MV-4-11 (cell line): ENCODE measurements at regions not wholly inside any gene's neighbourhood (a gene's known extent, or its start where the extent isn't known, plus 50 kb on each side); places are given as distances from the start of the nearest gene placed in this dataset.

Experiments used
- DNase-seq: peaks from one replicate; lab custom pipeline; 2025; lab: John Stamatoyannopoulos, UW

GRCh38 chr2:12795851-12796250 lies 79.1 kb downstream of the TRIB2 start:
- DNase-seq = no peak

DNA sequence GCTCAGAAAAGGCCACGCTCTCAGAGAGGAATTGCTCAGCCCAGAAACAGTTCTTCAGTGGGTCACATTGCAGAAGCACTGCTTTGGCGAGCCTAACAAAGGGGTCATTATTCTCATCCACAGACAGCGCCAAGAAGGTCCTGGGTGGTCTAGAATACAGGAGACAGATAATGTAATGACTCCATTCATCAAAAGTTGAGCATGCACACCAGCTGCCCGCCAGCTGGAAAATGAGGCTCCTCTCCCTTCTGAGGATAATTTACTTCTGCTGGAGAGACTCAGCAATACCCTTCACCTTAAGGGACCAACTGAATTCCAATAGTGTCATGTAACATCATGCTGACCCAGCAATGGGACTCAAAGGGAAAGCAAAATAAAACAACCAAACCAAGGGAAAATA lies 79.9 kb downstream of the TRIB2 start:
- no peak for DNase-seq

- peak; percentile 79 for DNase-seq
Observed at GRCh38 chr2:12797815-12798214, 81.1 kb downstream of the TRIB2 start.

DNA sequence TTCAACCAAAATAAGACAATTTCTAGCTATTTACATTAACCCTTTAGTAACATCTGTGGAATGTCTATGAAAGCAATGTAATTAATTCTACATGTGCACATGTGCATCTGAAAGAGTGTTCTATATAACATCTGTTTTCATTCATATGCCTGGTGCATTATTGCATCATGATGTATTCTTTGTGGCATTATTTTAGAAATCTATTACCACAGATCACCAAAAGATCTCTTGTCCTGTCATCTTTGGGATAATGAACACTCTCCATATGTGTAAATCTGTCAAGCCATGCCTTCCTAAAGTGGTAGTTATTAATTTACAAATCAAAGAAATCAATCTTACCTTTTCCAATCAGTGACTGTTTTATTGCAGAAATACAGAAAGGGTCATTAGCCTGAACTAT lies 86.9 kb downstream of the TRIB2 start:
- no peak for DNase-seq

DNA sequence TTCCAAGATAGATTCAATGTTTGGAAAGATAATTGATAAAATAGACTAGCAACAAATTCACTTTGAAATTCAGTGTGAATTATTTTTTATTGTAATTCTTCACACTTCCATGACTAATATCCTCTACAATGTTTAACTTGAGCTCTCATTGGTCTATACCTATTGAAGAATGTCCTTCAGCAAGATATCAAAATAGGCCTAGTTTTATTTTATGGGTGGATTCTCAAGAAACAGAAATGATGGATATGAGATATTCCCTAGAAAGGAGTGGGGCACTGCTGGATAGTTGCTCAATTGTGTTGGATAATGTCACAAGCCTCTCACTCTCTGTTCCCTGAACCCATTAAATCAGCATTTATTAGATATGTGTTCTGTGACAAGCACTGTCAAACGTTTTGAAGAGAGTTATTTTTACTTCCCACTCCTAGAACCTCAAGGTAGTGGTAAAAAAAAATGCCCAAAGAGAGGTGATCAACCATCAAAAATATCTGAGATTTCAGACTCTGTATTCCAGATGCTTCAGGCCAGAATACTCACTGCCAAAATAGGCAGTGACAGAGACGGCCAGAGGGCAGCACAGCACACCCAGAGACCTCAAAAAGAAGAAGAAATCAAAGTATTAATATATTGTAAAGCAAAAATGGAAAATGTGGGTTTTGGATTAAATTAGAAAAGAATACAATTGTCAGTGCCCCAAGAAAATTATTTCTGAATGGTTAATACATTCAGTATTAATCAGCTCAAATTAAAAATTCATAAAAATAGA lies 87.5 kb downstream of the TRIB2 start:
- no peak for DNase-seq

GRCh38 chr2:12805033-12805432 lies 88.3 kb downstream of the TRIB2 start:
- no peak for DNase-seq

DNA sequence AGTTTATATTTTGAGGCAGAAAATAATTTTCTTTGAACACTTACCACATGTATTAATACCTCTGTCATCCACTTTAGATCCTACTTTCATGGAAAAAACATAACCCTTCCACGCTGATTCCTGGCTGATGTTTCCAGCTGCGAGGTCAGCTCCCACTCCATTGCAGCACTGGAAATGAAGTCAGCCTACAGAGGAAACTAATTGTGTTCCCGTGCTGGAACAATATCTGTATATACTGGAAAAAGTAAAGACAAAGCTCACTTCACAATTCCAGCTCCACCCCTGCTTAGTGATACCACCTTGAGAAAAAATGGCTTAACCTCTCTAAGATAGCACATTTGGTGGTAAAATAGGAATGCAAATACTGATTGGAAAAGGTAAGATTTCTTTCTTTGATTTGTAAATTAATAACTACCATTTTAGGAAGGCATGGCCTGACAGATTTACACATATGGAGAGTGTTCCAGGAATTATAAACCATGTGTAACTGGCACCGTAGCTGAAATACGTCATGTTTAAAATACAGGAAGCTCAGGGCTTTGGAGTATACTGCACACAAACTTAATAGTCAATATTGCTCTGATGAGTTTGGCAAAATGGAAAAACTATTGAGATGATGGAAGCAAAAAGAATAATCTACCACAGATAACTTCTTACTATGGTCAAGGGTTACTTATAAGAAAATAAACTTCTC lies 90.0 kb downstream of the TRIB2 start:
- DNase-seq = no peak

- DNase-seq = no peak
Observed at GRCh38 chr2:12807907-12808810, 91.4 kb downstream of the TRIB2 start.

DNA sequence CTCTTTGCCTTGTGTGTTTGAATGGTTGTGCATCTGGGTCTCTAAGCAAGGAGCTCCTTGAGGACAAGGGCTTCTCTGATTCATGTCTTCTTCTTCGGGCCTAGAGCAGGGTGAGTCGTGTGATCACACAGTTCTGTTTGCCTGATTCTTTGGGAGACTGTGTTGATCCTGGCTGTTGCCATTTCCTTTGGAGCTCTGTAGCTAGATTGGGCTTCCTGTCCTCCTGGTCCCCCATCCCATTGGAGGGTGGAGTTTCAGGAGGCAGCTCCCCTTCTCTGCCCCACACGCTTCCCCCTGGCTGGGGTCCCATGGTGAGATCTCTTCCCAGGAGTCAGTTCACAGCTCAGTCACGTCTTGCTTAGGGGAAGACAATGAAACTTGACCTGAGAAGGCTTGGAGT lies 92.8 kb downstream of the TRIB2 start:
- no peak for DNase-seq

DNA sequence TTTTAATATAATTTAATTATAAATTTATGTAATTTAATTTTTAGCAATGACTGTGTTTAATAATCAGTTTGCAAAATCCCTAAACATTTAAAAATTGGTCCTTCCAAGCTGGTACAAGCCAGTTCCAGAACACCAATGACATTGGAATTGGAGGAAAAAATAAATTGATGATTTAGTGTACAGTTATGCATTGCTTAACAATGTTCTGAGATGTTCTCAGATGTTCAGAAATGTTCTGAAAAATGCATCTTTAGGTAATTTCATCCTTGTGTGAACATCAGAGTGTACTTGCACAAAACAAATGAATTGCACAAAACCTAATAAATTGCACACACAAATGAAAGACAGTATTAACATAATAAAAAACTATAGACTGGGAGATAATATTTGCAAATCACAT lies 95.2 kb downstream of the TRIB2 start:
- DNase-seq = no peak

GRCh38 chr2:12813166-12813565 lies 96.4 kb downstream of the TRIB2 start:
- no peak for DNase-seq

DNA sequence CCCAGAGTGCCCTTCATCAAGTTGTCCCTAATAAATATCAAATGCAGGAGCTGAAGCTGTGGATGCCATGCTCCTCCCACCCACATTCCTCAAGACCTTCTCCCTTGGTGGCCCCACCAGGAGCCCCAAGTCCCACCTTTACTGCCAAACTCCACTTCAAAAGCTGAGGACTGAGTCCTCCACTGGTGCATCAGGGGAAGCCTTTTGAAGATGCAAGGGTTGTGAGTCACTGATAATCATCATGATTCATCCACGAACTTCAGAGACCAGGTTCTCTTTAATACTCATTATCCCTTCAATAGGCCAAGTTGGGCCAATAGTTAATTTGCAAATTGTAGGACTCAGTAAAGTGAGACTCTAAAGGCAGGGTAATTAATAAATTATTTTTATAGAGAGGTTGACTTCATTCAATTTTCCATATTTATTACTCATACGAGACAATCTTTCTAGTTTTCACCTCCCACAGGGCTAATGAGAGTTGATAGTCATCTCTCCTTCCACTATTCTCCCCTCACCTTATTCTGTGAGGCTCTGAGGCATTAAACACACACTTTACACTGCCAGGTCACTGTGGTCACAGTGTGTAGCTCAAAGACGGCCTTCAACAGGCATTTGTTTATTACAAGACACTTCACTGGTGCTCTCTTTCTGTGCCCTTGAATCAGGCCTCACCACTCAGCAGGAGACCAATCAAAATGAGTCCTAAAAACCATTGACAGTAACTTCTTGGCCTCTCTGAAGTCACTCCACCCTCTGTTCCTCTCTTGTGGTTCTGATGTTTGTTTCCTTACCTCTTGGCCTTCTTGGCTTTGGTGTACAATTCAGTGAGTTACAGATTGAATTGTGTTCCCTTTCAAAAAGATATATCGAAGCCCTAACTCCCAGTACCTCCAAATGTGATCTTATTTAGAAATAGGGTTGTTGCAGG lies 99.9 kb downstream of the TRIB2 start:
- DNase-seq = no peak

DNA sequence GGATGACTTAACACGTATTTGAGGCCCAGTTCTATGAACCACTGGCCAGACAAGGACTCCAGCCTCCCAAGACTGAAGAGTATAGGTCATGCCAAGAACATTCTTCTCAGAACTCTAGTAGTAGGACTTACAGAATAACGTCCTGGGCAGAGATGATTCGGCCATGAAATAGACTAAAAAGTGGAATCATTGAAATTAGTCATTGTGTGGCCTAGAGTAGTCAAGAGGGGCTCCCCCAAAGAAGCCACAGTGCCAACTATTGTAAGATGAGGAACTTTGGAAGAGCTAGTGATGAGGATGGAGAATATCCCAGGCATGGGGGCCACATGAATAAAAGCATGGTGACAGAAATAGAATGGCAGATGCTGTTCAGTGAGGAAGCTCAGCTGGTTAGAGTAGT lies 101.1 kb downstream of the TRIB2 start:
- no peak for DNase-seq

GRCh38 chr2:12818416-12819102 lies 101.8 kb downstream of the TRIB2 start:
- DNase-seq = no peak

DNA sequence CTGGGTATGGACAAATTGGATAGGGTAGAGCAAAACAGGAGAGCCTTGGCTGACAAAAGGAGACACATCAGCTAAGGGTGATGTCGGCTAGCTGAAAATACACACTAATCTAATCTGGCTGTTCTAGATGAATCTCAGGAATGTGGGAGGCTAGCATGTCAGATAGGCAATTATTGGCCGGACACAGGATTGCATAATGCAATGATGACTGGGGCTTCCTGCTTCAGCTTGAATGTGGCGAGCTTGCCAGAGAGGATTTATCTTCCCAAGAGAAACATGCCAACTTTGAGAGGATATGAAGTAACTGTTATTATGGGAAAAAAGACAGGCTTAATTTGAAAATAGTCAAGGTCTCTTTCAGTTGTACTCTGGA lies 102.4 kb downstream of the TRIB2 start:
- peak; percentile 78 for DNase-seq

GRCh38 chr2:12819721-12820120 lies 103.0 kb downstream of the TRIB2 start:
- DNase-seq = peak; percentile 80

DNA sequence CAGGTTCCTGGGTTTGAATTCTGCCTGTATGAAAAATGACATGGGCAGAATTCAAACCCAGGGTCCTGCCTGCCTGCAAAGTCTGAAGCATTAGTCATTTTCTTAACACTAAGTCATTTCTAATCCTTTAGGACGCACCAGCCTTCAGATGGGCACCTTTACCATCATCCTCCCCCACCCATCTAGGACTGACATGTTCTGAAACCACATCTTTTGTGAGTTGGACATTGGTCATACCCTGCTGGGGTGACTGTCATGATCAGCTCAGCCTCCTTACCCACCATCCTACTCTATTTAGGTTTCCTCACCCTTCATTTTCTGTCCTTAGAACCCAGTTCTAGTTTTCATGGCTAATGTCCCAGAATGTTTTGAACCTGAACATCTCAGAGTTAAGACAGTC lies 104.9 kb downstream of the TRIB2 start:
- no peak for DNase-seq

GRCh38 chr2:12824351-12824777 lies 107.6 kb downstream of the TRIB2 start:
- no peak for DNase-seq

DNA sequence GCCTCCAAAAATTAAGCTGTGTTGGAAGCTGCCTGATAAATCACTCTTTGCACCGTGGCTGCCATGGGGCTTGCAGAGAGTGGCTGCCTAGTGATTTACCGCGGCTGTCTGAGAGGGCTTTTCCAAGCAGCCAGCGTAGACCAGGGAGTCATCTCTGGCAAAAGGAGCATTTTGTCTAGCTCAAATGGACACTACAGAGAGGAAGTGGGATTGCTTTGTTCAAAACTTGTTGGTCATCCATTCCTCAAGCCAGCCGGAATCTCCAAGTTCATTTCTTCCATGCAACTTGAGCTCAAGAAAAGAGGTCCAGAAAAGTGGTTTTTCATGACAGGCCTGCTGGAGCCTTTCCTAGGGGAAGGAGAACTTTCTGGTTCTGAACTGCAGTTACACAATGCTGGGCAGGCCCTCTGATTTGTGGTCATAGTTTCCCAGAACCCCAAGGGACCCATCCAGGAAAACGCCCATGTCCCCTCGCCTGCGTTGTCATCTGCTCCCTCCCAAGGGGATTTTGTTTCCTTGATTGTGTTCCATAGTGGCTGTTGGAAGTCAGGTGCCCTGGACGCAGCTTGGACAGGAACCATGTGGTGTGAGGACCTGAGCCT lies 108.1 kb downstream of the TRIB2 start:
- DNase-seq = no peak

- no peak for DNase-seq
Observed at GRCh38 chr2:12826781-12827180, 110.0 kb downstream of the TRIB2 start.

DNA sequence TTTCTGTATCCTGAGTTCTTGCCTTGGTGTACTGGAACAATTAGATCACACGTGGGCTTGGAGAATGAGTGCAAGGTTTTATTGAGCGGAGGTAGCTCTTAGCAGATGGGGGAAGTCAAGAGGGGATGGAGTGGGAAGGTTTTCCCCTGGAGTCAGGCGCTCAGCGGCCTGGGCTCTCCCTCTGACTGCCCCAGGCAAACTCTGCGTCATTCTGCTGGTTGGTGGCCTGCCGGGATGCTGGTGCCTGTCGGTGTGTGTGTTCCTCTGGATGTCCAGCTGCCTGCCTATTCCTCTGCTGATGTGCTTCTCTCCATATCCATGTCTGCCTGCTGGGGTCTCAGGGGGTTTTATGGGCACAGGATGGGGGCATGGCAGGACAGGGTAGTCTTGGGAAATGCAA lies 111.0 kb downstream of the TRIB2 start:
- DNase-seq = no peak
